GM23338 (cell line): ENCODE measurements at regions not wholly inside any gene's neighbourhood (a gene's known extent, or its start where the extent isn't known, plus 50 kb on each side); places are given as distances from the start of the nearest gene placed in this dataset.

Experiments
- ATAC-seq: fragments of 200-7000 bp; cut with Tn5 transposase; 3 replicates; pipeline ENCODE4 v1.9.1; 2020
- DNase-seq: peaks from one replicate; pipeline ENCODE4 v3.0.0-alpha.2; 2015; ENCODE audit warnings: low spot score
- H2AFZ ChIP-seq: fragments of 200-600 bp; sonication (generic); 2 replicates; pipeline ENCODE4 v1.8.0; 2016; ENCODE audit warnings: antibody characterized with exemption, mild to moderate bottlenecking, moderate library complexity
- H3F3A ChIP-seq: fragments of 200-600 bp; sonication (generic); replicated peaks from 2 replicates; pipeline ENCODE4 v1.8.0; 2017; ENCODE audit warnings: antibody characterized with exemption, mixed run types, low read depth
- H3K27ac ChIP-seq: fragments of 200-600 bp; sonication (generic); 2 replicates; pipeline ENCODE4 v1.6.1; 2016; ENCODE audit warnings: low read depth
- H3K27me3 ChIP-seq: fragments of 200-600 bp; sonication (generic); 2 replicates; pipeline ENCODE4 v1.8.0; 2016; ENCODE audit warnings: mild to moderate bottlenecking, mixed run types, moderate library complexity; ENCODE audit not compliant: insufficient read depth
- H3K36me3 ChIP-seq: fragments of 200-600 bp; sonication (generic); 2 replicates; pipeline ENCODE4 v1.8.0; 2016; ENCODE audit warnings: mild to moderate bottlenecking; ENCODE audit not compliant: insufficient read depth
- H3K4me1 ChIP-seq: fragments of 200-600 bp; sonication (generic); 2 replicates; pipeline ENCODE4 v1.8.0; 2016; ENCODE audit warnings: mild to moderate bottlenecking, moderate library complexity; ENCODE audit not compliant: insufficient read depth
- H3K4me2 ChIP-seq: fragments of 200-600 bp; sonication (generic); 2 replicates; pipeline ENCODE4 v1.7.1; 2017; ENCODE audit warnings: mixed run types
- H3K4me3 ChIP-seq: fragments of 200-600 bp; sonication (generic); 2 replicates; pipeline ENCODE4 v1.6.1; 2016; ENCODE audit warnings: mixed run types
- H3K79me2 ChIP-seq: fragments of 200-600 bp; sonication (generic); replicated peaks from 2 replicates; pipeline ENCODE4 v1.8.0; 2017; ENCODE audit warnings: mild to moderate bottlenecking; ENCODE audit not compliant: insufficient read depth
- H3K9me2 ChIP-seq: fragments of 200-600 bp; sonication (generic); 2 replicates; pipeline ENCODE4 v1.8.0; 2017; ENCODE audit not compliant: insufficient read depth
- H4K20me1 ChIP-seq: fragments of 200-600 bp; sonication (generic); replicated peaks from 2 replicates; pipeline ENCODE4 v1.8.0; 2017; ENCODE audit warnings: mild to moderate bottlenecking; ENCODE audit not compliant: insufficient read depth
- H3K27ac Mint-ChIP-seq: 2 replicates; pipeline ENCODE4 v1.8.0; 2020; ENCODE audit warnings: inconsistent platforms, mild to moderate bottlenecking, moderate library complexity, mixed read lengths
- H3K27me3 Mint-ChIP-seq: 3 replicates; pipeline ENCODE4 v1.8.0; 2022; ENCODE audit warnings: low read depth, mild to moderate bottlenecking, moderate library complexity, mixed read lengths, inconsistent platforms; ENCODE audit not compliant: insufficient read depth, poor library complexity
- H3K36me3 Mint-ChIP-seq: 3 replicates; pipeline ENCODE4 v1.8.0; 2021; ENCODE audit warnings: low read depth, mild to moderate bottlenecking, inconsistent platforms, moderate library complexity, mixed read lengths
- H3K4me1 Mint-ChIP-seq: 3 replicates; pipeline ENCODE4 v1.8.0; 2020; ENCODE audit warnings: mild to moderate bottlenecking, inconsistent platforms, mixed read lengths
- H3K4me3 Mint-ChIP-seq: 3 replicates; pipeline ENCODE4 v1.8.0; 2021; ENCODE audit warnings: moderate library complexity, mild to moderate bottlenecking, inconsistent platforms, mixed read lengths
- H3K9me3 Mint-ChIP-seq: 3 replicates; pipeline ENCODE4 v1.8.0; 2020; ENCODE audit warnings: moderate library complexity, mild to moderate bottlenecking, inconsistent platforms, mixed read lengths
- CREB1 ChIP-seq: fragments of 250-450 bp; sonication (Bioruptor Pico); IDR thresholded peaks from 2 replicates; pipeline ENCODE4 v1.5.0; 2020; ENCODE audit warnings: low read depth, mild to moderate bottlenecking, moderate library complexity
- CTCF ChIP-seq, 2 experiments: fragments of 200-600 bp in 1 of 2; sonication (generic) in 1 of 2; conservative IDR thresholded peaks; 2 replicates each; pipeline versions ENCODE4 v1.5.1 to v1.6.1; 2016 to 2017; ENCODE audit warnings: antibody characterized with exemption in 2 of 2, low read depth in 2 of 2, mild to moderate bottlenecking in 2 of 2, moderate library complexity in 1 of 2
- EZH2 ChIP-seq: fragments of 200-600 bp; sonication (generic); IDR thresholded peaks from one replicate; pipeline ENCODE4 v1.8.0; 2017; ENCODE audit warnings: antibody characterized with exemption, mild to moderate bottlenecking, low read depth; ENCODE audit not compliant: unreplicated experiment
- EZH2phosphoT487 ChIP-seq: fragments of 200-600 bp; sonication (generic); IDR thresholded peaks from one replicate; pipeline ENCODE4 v1.8.1; 2018; ENCODE audit warnings: antibody characterized with exemption; ENCODE audit not compliant: unreplicated experiment
- JUNB ChIP-seq: IDR thresholded peaks from one replicate; pipeline ENCODE4 v1.6.1; 2016; ENCODE audit warnings: antibody characterized with exemption; ENCODE audit not compliant: unreplicated experiment
- NANOG ChIP-seq: IDR thresholded peaks from 2 replicates; pipeline ENCODE4 v1.6.1; 2016; ENCODE audit warnings: antibody characterized with exemption, borderline replicate concordance
- POLR2AphosphoS5 ChIP-seq: IDR thresholded peaks from 2 replicates; pipeline ENCODE4 v1.6.1; 2016; ENCODE audit warnings: antibody characterized with exemption, low read depth
- REST ChIP-seq: IDR thresholded peaks from one replicate; pipeline ENCODE4 v1.6.1; 2018; ENCODE audit warnings: antibody characterized with exemption; ENCODE audit not compliant: unreplicated experiment
- STAT1 ChIP-seq: IDR thresholded peaks from one replicate; pipeline ENCODE4 v1.6.1; 2016; ENCODE audit warnings: antibody characterized with exemption; ENCODE audit not compliant: unreplicated experiment
- ZNF114 ChIP-seq: fragments of 250-450 bp; sonication (Bioruptor Pico); IDR thresholded peaks from 2 replicates; pipeline ENCODE4 v1.5.0; 2020; ENCODE audit warnings: mild to moderate bottlenecking, moderate library complexity
- ZNF462 ChIP-seq: fragments of 250-450 bp; sonication (Bioruptor Pico); IDR thresholded peaks from 2 replicates; pipeline ENCODE4 v1.5.0; 2020; ENCODE audit warnings: mild to moderate bottlenecking, moderate library complexity

GRCh38 chr1:199297887-199298286 lies 659.0 kb downstream of the PTPRC start (continued):
- TF ChIP-seq REST (no peak), CREB1 (CRISPR knock-in tag) (no peak), EZH2 (no peak), JUNB (no peak), ZNF114 (CRISPR knock-in tag) (no peak), POLR2AphosphoS5 (no peak), NANOG (no peak)

- Histone ChIP-seq H2AFZ (no peak overlapping the region), H3K36me3 (no peaks in the 10 kb centered on the region), H4K20me1 (no peaks in the 10 kb centered on the region), H3K27ac (no peak overlapping the region), H3K4me1 (peaks cover 4% of the 10 kb centered on the region; the same call in 1 of the 2 replicates), H3K79me2 (no peaks in the 10 kb centered on the region), H3K9me2 (no peaks in the 10 kb centered on the region), H3K4me2 (no peak overlapping the region), H3F3A (no peaks in the 10 kb centered on the region), H3K4me3 (no peak overlapping the region), H3K27me3 (no peaks in the 10 kb centered on the region)
- Mint-ChIP-seq H3K4me3 (no peak overlapping the region), H3K4me1 (peaks cover 3% of the 10 kb centered on the region), H3K36me3 (no peaks in the 10 kb centered on the region), H3K9me3 (no peaks in the 10 kb centered on the region), H3K27ac (no peak overlapping the region), H3K27me3 (no peaks in the 10 kb centered on the region)
- ATAC-seq (no peak), DNase-seq (no peak)
- TF ChIP-seq NANOG = no peak
- TF ChIP-seq CREB1 (CRISPR knock-in tag) = no peak
- TF ChIP-seq POLR2AphosphoS5 = no peak
- no peak for TF ChIP-seq ZNF114 (CRISPR knock-in tag)
- no peak for TF ChIP-seq CTCF (conservative IDR thresholded peaks at IDR 0.05; ENCODE audit: low read depth in 2 of 2)
- no peak for TF ChIP-seq EZH2phosphoT487
- no peak for TF ChIP-seq JUNB
- no peak for TF ChIP-seq STAT1
- TF ChIP-seq ZNF462 (CRISPR knock-in tag) = no peak
Observed at GRCh38 chr1:199298825-199299224, 660.0 kb downstream of the PTPRC start.
